ENCODE measurements at regions not wholly inside any gene's neighbourhood (a gene's known extent, or its start where the extent isn't known, plus 50 kb on each side); places are given as distances from the start of the nearest gene placed in this dataset.

DNA sequence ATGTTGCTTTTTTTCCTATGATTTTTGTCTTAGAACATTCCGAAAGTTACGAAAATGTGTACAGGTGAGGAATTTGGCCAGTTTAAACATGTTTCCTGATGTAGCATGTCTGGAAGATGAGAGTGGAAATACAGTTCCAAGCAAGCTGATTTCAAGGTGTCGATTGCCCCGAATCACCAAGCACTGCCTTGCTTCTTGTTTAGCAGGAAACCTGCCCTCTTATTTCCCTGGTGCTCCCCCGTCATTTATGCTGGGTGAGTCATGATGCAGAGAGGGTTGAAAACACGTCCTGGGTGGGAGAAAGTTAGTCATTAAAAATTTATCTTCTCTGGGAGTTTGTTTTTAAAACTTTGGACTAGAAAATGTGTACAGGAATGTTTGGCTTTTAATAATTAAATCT, 608.6 kb upstream of the EEF2KMT start:
- no peak for TF ChIP-seq SUZ12 (IDR thresholded peaks at IDR 0.05)
- no peak for TF ChIP-seq SP1 (IDR thresholded peaks at IDR 0.05)
- TF ChIP-seq ARNT (IDR thresholded peaks at IDR 0.05), result no peak
- TF ChIP-seq FOXM1 (IDR thresholded peaks at IDR 0.05; ENCODE audit: borderline replicate concordance), result no peak
- TF ChIP-seq BHLHE40 (IDR thresholded peaks at IDR 0.05; ENCODE audit: borderline replicate concordance), result no peak
- TF ChIP-seq L3MBTL2 (conservative IDR thresholded peaks at IDR 0.05), result no peak
- TF ChIP-seq HDGF (IDR thresholded peaks at IDR 0.05; ENCODE audit: borderline replicate concordance), result no peak
- no peak for TF ChIP-seq LEF1 (IDR thresholded peaks at IDR 0.05; ENCODE audit: borderline replicate concordance)
- no peak for TF ChIP-seq ELF4 (IDR thresholded peaks at IDR 0.05)
